Heart left ventricle (tissue), 13 donors: ENCODE measurements at regions not wholly inside any gene's neighbourhood (a gene's known extent, or its start where the extent isn't known, plus 50 kb on each side); places are given as distances from the start of the nearest gene placed in this dataset.

Experiments used
- CTCF ChIP-seq, 12 donors: fragments of 200-600 bp; sonication (generic) in 4 of 12; IDR thresholded peaks; one replicate each; pipeline versions ENCODE4 v1.5.0 to v1.8.0; 2018 to 2022; ENCODE audit warnings: antibody characterized with exemption in 12 of 12, mild to moderate bottlenecking in 5 of 12
- POLR2A ChIP-seq, 2 donors: fragments of 450-650 bp; IDR thresholded peaks; one replicate each; pipeline ENCODE4 v1.6.1; 2017; ENCODE audit warnings: antibody characterized with exemption in 2 of 2, mild to moderate bottlenecking in 2 of 2, moderate library complexity in 2 of 2
- donor health status: ischemic (EF 13 %, LVEDD 7.1; RV severe dilation, severe dysfunction).
- donor health status: DM: no; HTN: yes; CAD: no.
- donor health status: DM: no; HTN: no; CAD: no.
- donor health status: ischemic (EF 25% LVEDD 6.9; RV normal size, moderate dysfunction).
- donor health status: ischemic (EF 25% LVEDD 5.7; RV mildly dilated, moderate dysfunction).
- donor health status: ischemic (EF 35%, LVEDD 5.7; RV mildly dilated, moderate dysfunction).
- donor health status: nonischemic (EF 11% LVEDD 7.7; RV severe dilation, severe dysfunction).
- donor health status: DM: yes; HTN: yes; CAD: no.
- donor health status: PGD.
- donor health status: ischemic (EF 29% LVEDD 5.4; RV normal size, mild dysfunction).
- donor health status: nonischemic (EF 23%, LVEDD 6.1; RV moderate dilation, normal function).

DNA sequence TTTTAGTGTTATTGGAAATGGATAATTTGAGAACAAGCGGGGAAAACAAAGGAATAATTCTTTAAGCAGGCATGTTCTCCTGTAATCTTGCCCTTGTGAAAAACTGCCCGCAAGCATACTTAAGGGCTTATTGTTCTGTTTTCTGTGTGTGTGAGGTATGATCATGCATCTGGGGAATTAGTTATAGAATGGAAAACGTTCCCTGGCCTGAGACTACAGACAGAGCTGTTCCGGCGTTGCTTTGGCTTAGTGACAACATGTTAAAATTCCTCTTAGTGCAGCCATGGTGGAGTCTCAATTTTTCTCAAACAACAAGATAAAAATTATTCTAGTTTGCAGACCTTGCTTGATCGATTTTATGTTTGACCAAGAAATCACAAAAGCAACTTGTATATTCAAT, 560.2 kb upstream of the SPRY2 start:
- TF ChIP-seq CTCF (IDR thresholded peaks at IDR 0.05), result no peak
- no peak for TF ChIP-seq POLR2A (IDR thresholded peaks at IDR 0.05)
